ENCODE measurements at regions not wholly inside any gene's neighbourhood (a gene's known extent, or its start where the extent isn't known, plus 50 kb on each side); places are given as distances from the start of the nearest gene placed in this dataset.
A peak's percentile ranks its signal among the peaks of the same experiment; 100 is the strongest.

GRCh38 chr4:23999714-24000469, 110.0 kb upstream of the PPARGC1A start:
- TF ChIP-seq CTCF (IDR thresholded peaks at IDR 0.05; ENCODE audit: low read depth, low read length), result no peak
- peak; percentile 20 for DNase-seq (ENCODE audit: low read depth, low spot score)

DNA sequence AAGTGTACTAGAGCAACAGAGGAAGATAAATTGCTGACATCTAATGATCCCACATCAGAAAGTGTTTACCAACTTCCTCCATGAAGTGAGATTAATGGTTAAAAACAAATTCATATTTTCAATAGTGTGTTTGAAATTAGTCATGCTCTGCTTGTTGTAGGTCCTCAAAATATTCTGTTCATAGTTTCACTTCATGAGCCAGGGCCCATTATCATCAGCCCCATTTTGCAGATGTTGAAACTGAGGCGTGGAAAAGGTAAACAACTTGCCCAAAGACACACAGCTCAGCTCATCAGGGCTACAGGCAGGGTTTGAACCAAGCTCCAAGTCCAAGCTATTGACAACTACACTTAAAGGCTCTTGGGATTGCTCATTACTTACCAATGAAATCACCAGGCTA, 103.5 kb upstream of the PPARGC1A start:
- in situ Hi-C loops (cut with HindIII; ENCODE audit: low sequenced_read_pairs), result no loop called here
- no peak for TF ChIP-seq CTCF (IDR thresholded peaks at IDR 0.05; ENCODE audit: low read depth, low read length)
- no peak overlapping the region for H3K4me3 ChIP-seq (ENCODE audit: low read depth, low read length)

More at GRCh38 chr4:23999714-24000469, 110.0 kb upstream of the PPARGC1A start:
- no peak overlapping the region for H3K4me3 ChIP-seq (ENCODE audit: low read depth, low read length)
- in situ Hi-C loops (cut with HindIII; ENCODE audit: low sequenced_read_pairs), result no loop called here

GRCh38 chr4:23991444-23991843, 101.6 kb upstream of the PPARGC1A start:
- no peak for DNase-seq (ENCODE audit: low read depth, low spot score)
- in situ Hi-C loops (cut with HindIII; ENCODE audit: low sequenced_read_pairs), result no loop called here
- H3K4me3 ChIP-seq (ENCODE audit: low read depth, low read length), result no peak overlapping the region
- no peak for TF ChIP-seq CTCF (IDR thresholded peaks at IDR 0.05; ENCODE audit: low read depth, low read length)

More for the DNA sequence above, 103.5 kb upstream of the PPARGC1A start:
- DNase-seq (ENCODE audit: low read depth, low spot score), result no peak

- in situ Hi-C loops (cut with HindIII; ENCODE audit: low sequenced_read_pairs), result no loop called here
- DNase-seq (ENCODE audit: low read depth, low spot score), result no peak
- H3K4me3 ChIP-seq (ENCODE audit: low read depth, low read length), result no peak overlapping the region
- TF ChIP-seq CTCF (IDR thresholded peaks at IDR 0.05; ENCODE audit: low read depth, low read length), result no peak
Observed at GRCh38 chr4:23986270-23986669, 96.4 kb upstream of the PPARGC1A start.

- in situ Hi-C loops (cut with HindIII; ENCODE audit: low sequenced_read_pairs), result no loop called here
- no peak overlapping the region for H3K4me3 ChIP-seq (ENCODE audit: low read depth, low read length)
- no peak for TF ChIP-seq CTCF (IDR thresholded peaks at IDR 0.05; ENCODE audit: low read depth, low read length)
- peak; percentile 36 for DNase-seq (ENCODE audit: low read depth, low spot score)
Observed at GRCh38 chr4:23981328-23981727, 91.5 kb upstream of the PPARGC1A start.

- no peak for TF ChIP-seq CTCF (IDR thresholded peaks at IDR 0.05; ENCODE audit: low read depth, low read length)
- in situ Hi-C loops (cut with HindIII; ENCODE audit: low sequenced_read_pairs), result no loop called here
- no peak overlapping the region for H3K4me3 ChIP-seq (ENCODE audit: low read depth, low read length)
- no peak for DNase-seq (ENCODE audit: low read depth, low spot score)
Observed at GRCh38 chr4:23979534-23979933, 89.7 kb upstream of the PPARGC1A start.
